PFSK-1 (cell line): ENCODE measurements at regions not wholly inside any gene's neighbourhood (a gene's known extent, or its start where the extent isn't known, plus 50 kb on each side); places are given as distances from the start of the nearest gene placed in this dataset.

Experiments
- FOXP2 ChIP-seq: optimal IDR thresholded peaks from 2 replicates; pipeline ENCODE3; 2011; ENCODE audit warnings: borderline replicate concordance, control low read depth, inconsistent platforms; ENCODE audit not compliant: insufficient read depth; ENCODE audit errors: extremely low read length, extremely low read depth
- POLR2AphosphoS5 ChIP-seq: IDR thresholded peaks from 2 replicates; pipeline ENCODE4 v1.6.1; 2012; ENCODE audit warnings: low read depth, mild to moderate bottlenecking, control low read depth, low read length, moderate library complexity
- REST ChIP-seq, 2 experiments: IDR thresholded peaks; 2 replicates each; pipeline versions ENCODE4 v1.6.1 to v1.8.0; 2011 to 2012; ENCODE audit warnings: low read depth in 2 of 2, low read length in 2 of 2, control low read depth in 1 of 2, inconsistent platforms in 1 of 2, mild to moderate bottlenecking in 1 of 2, moderate library complexity in 1 of 2; ENCODE audit not compliant: insufficient read depth in 1 of 2
- SIN3A ChIP-seq: IDR thresholded peaks from 2 replicates; pipeline ENCODE4 v1.6.1; 2012; ENCODE audit warnings: mild to moderate bottlenecking, low read length, moderate library complexity, borderline replicate concordance; ENCODE audit not compliant: insufficient read depth
- TAF1 ChIP-seq: IDR thresholded peaks from 2 replicates; pipeline ENCODE4 v1.6.1; 2012; ENCODE audit warnings: low read length, control low read depth, borderline replicate concordance; ENCODE audit not compliant: insufficient read depth

GRCh38 chr2:149877913-149878312 is 290.3 kb upstream of the MMADHC start:
- TF ChIP-seq REST (IDR thresholded peaks at IDR 0.05; ENCODE audit: insufficient read depth in 1 of 2, low read depth in 2 of 2, low read length in 2 of 2) (no peak), FOXP2 (no peak), POLR2AphosphoS5 (no peak), TAF1 (no peak)

- TF ChIP-seq REST (IDR thresholded peaks at IDR 0.05; ENCODE audit: insufficient read depth in 1 of 2, low read depth in 2 of 2, low read length in 2 of 2) (no peak), TAF1 (no peak), POLR2AphosphoS5 (no peak), SIN3A (no peak), FOXP2 (no peak)
These were observed 289.5 kb upstream of the MMADHC start for GRCh38 chr2:149877074-149877473.

- TF ChIP-seq REST (IDR thresholded peaks at IDR 0.05; ENCODE audit: insufficient read depth in 1 of 2, low read depth in 2 of 2, low read length in 2 of 2) (no peak), FOXP2 (no peak), POLR2AphosphoS5 (no peak), SIN3A (no peak), TAF1 (no peak)
These were observed 286.4 kb upstream of the MMADHC start for GRCh38 chr2:149873936-149874335.

GRCh38 chr2:149872638-149873150 is 285.1 kb upstream of the MMADHC start:
- TF ChIP-seq FOXP2 (no peak), SIN3A (no peak), TAF1 (no peak), REST (IDR thresholded peaks at IDR 0.05; ENCODE audit: insufficient read depth in 1 of 2, low read depth in 2 of 2, low read length in 2 of 2) (no peak), POLR2AphosphoS5 (no peak)

- TF ChIP-seq SIN3A (no peak), TAF1 (no peak), FOXP2 (no peak), REST (IDR thresholded peaks at IDR 0.05; ENCODE audit: insufficient read depth in 1 of 2, low read depth in 2 of 2, low read length in 2 of 2) (no peak), POLR2AphosphoS5 (no peak)
These were observed 284.5 kb upstream of the MMADHC start for GRCh38 chr2:149872041-149872440.
